IMR-90 (cell line): ENCODE measurements at regions not wholly inside any gene's neighbourhood (a gene's known extent, or its start where the extent isn't known, plus 50 kb on each side); places are given as distances from the start of the nearest gene placed in this dataset.

ENCODE experiments used
- ATAC-seq: fragments of 200-7000 bp; cut with Tn5 transposase; 2 replicates; pipeline ENCODE4 v1.9.1; 2020; ENCODE audit warnings: low read depth, mild to moderate bottlenecking, moderate library complexity
- BruUV-seq: library from RNA; stranded (reverse); fragments of 400-500 nt; replicated peaks from 2 replicates; lab custom pipeline; 2021; lab: Mats Ljungman, UMichigan
- CTCF ChIA-PET: fragments of 300-600 bp; formaldehyde crosslinking; extraction: SDS; loops from one replicate; lab custom pipeline; 2021; ENCODE audit warnings: antibody characterized with exemption; lab: Yijun Ruan, JAX
- POLR2A ChIA-PET: fragments of 300-600 bp; sonication (Branson Sonifier 250); formaldehyde crosslinking; loops from one replicate; lab custom pipeline; 2022; ENCODE audit warnings: antibody characterized with exemption; ENCODE audit not compliant: unreplicated experiment; lab: Charles Lee
- DNase-seq: peaks from one replicate; pipeline ENCODE4 v3.0.0; 2013
- H2AFZ ChIP-seq: replicated peaks from 2 replicates; pipeline ENCODE3; 2013; ENCODE audit warnings: low read length, mild to moderate bottlenecking; ENCODE audit not compliant: poor library complexity
- H2AK5ac ChIP-seq: 2 replicates; pipeline ENCODE4 v1.6.1; 2013; ENCODE audit warnings: low read depth, low read length, inconsistent platforms
- H2AK9ac ChIP-seq: replicated peaks from 2 replicates; pipeline ENCODE3; 2013; ENCODE audit warnings: mild to moderate bottlenecking, low read depth, low read length, moderate library complexity; ENCODE audit not compliant: poor library complexity
- H2BK120ac ChIP-seq: 2 replicates; pipeline ENCODE4 v1.6.1; 2013; ENCODE audit warnings: low read depth, low read length, inconsistent platforms
- H2BK15ac ChIP-seq: 3 replicates; pipeline ENCODE4 v1.6.1; 2013; ENCODE audit warnings: low read depth, low read length, inconsistent platforms
- H2BK20ac ChIP-seq: 2 replicates; pipeline ENCODE4 v1.6.1; 2013; ENCODE audit warnings: low read depth, mild to moderate bottlenecking, inconsistent platforms, low read length, moderate library complexity
- H2BK5ac ChIP-seq: 2 replicates; pipeline ENCODE4 v1.6.1; 2013; ENCODE audit warnings: mild to moderate bottlenecking, low read depth, low read length, inconsistent platforms; ENCODE audit not compliant: poor library complexity, severe bottlenecking
- H3K14ac ChIP-seq: replicated peaks from 2 replicates; pipeline ENCODE4 v1.6.1; 2013; ENCODE audit warnings: low read depth, low read length, inconsistent platforms
- H3K18ac ChIP-seq: 2 replicates; pipeline ENCODE4 v1.6.1; 2013; ENCODE audit warnings: low read depth, low read length, control low read depth
- H3K23ac ChIP-seq: 2 replicates; pipeline ENCODE4 v1.6.1; 2013; ENCODE audit warnings: low read depth, low read length, inconsistent platforms
- H3K27ac ChIP-seq: 2 replicates; pipeline ENCODE4 v1.5.1; 2013; ENCODE audit warnings: mild to moderate bottlenecking, control low read depth, low read length; ENCODE audit not compliant: insufficient read depth
- H3K27me3 ChIP-seq: 2 replicates; pipeline ENCODE4 v1.6.1; 2013; ENCODE audit warnings: low read length; ENCODE audit not compliant: control insufficient read depth, insufficient read depth
- H3K36me3 ChIP-seq: 2 replicates; pipeline ENCODE4 v1.6.1; 2013; ENCODE audit warnings: low read length, mixed read lengths; ENCODE audit not compliant: control insufficient read depth, insufficient read depth
- H3K4ac ChIP-seq: 2 replicates; pipeline ENCODE4 v1.6.1; 2013; ENCODE audit warnings: low read depth, low read length, inconsistent platforms
- H3K4me1 ChIP-seq: 2 replicates; pipeline ENCODE4 v1.6.1; 2013; ENCODE audit warnings: low read length, mixed read lengths; ENCODE audit not compliant: control insufficient read depth, insufficient read depth
- H3K4me2 ChIP-seq: 2 replicates; pipeline ENCODE4 v1.6.1; 2013; ENCODE audit warnings: low read depth, mild to moderate bottlenecking, control low read depth, low read length, moderate library complexity
- H3K4me3 ChIP-seq: 2 replicates; pipeline ENCODE4 v1.5.1; 2013; ENCODE audit warnings: low read depth, mild to moderate bottlenecking, control low read depth, low read length, moderate library complexity; ENCODE audit not compliant: insufficient read depth
- H3K56ac ChIP-seq: 2 replicates; pipeline ENCODE4 v1.6.1; 2013; ENCODE audit warnings: low read length, inconsistent platforms; ENCODE audit not compliant: insufficient read depth; ENCODE audit errors: extremely low read depth
- H3K79me1 ChIP-seq, 2 experiments: 2 replicates each; pipeline ENCODE4 v1.6.1; 2013; ENCODE audit warnings: low read length in 2 of 2, inconsistent platforms in 1 of 2, low read depth in 1 of 2
- H3K9ac ChIP-seq: 2 replicates; pipeline ENCODE4 v1.6.1; 2013; ENCODE audit warnings: low read depth, low read length, control low read depth
- H3K9me1 ChIP-seq: 2 replicates; pipeline ENCODE4 v1.6.1; 2013; ENCODE audit warnings: low read length, inconsistent platforms; ENCODE audit not compliant: insufficient read depth
- H3K9me3 ChIP-seq: 2 replicates; pipeline ENCODE4 v1.6.1; 2013; ENCODE audit warnings: low read length; ENCODE audit not compliant: control insufficient read depth, insufficient read depth
- H4K20me1 ChIP-seq: 2 replicates; pipeline ENCODE4 v1.6.1; 2013; ENCODE audit warnings: low read length, inconsistent platforms; ENCODE audit not compliant: insufficient read depth
- H4K5ac ChIP-seq: 2 replicates; pipeline ENCODE4 v1.6.1; 2013; ENCODE audit warnings: mild to moderate bottlenecking, low read depth, low read length, control low read depth
- H4K8ac ChIP-seq, 2 experiments: 2 replicates each; pipeline ENCODE4 v1.6.1; 2013; ENCODE audit warnings: low read depth in 2 of 2, low read length in 2 of 2, control low read depth in 1 of 2, inconsistent platforms in 1 of 2
- H4K91ac ChIP-seq: 2 replicates; pipeline ENCODE4 v1.6.1; 2013; ENCODE audit warnings: low read depth, low read length, inconsistent platforms; ENCODE audit not compliant: insufficient read depth
- BHLHE40 ChIP-seq: fragments of 150-350 bp; IDR thresholded peaks from 2 replicates; pipeline ENCODE4 v1.6.1; 2016; ENCODE audit warnings: mild to moderate bottlenecking, low read depth, low read length
- CHD1 ChIP-seq: IDR thresholded peaks from 2 replicates; pipeline ENCODE4 v1.6.1; 2012; ENCODE audit warnings: low read depth, low read length, improper control_type of control experiment
- CTCF ChIP-seq: conservative IDR thresholded peaks from 2 replicates; pipeline ENCODE4 v1.5.1; 2012; ENCODE audit warnings: mild to moderate bottlenecking, low read depth, low read length, improper control_type of control experiment
- ELK1 ChIP-seq: fragments of 150-350 bp; IDR thresholded peaks from 2 replicates; pipeline ENCODE4 v1.6.1; 2016; ENCODE audit warnings: low read depth, mild to moderate bottlenecking, low read length, moderate library complexity, borderline replicate concordance
- FOS ChIP-seq: fragments of 150-350 bp; IDR thresholded peaks from 2 replicates; pipeline ENCODE4 v1.6.1; 2016; ENCODE audit warnings: low read depth, low read length
- MAFK ChIP-seq: IDR thresholded peaks from 2 replicates; pipeline ENCODE4 v1.6.1; 2012; ENCODE audit warnings: low read depth, low read length, improper control_type of control experiment
- MAZ ChIP-seq: IDR thresholded peaks from 2 replicates; pipeline ENCODE4 v1.6.1; 2012; ENCODE audit warnings: low read depth, mild to moderate bottlenecking, low read length, improper control_type of control experiment, moderate library complexity, borderline replicate concordance
- MXI1 ChIP-seq: IDR thresholded peaks from 2 replicates; pipeline ENCODE4 v1.6.1; 2012; ENCODE audit warnings: low read depth, mild to moderate bottlenecking, low read length, moderate library complexity, borderline replicate concordance
- NFE2L2 ChIP-seq: fragments of 150-350 bp; IDR thresholded peaks from 2 replicates; pipeline ENCODE4 v1.6.1; 2016; ENCODE audit warnings: low read depth, mild to moderate bottlenecking, low read length
- POLR2A ChIP-seq: IDR thresholded peaks from 2 replicates; pipeline ENCODE4 v1.6.1; 2012; ENCODE audit warnings: mild to moderate bottlenecking, low read depth, low read length
- RAD21 ChIP-seq: IDR thresholded peaks from 2 replicates; pipeline ENCODE4 v1.6.1; 2012; ENCODE audit warnings: low read length, improper control_type of control experiment
- RCOR1 ChIP-seq: IDR thresholded peaks from 2 replicates; pipeline ENCODE4 v1.6.1; 2012; ENCODE audit warnings: mild to moderate bottlenecking, low read length, improper control_type of control experiment; ENCODE audit not compliant: insufficient replicate concordance
- RFX5 ChIP-seq: IDR thresholded peaks from 2 replicates; pipeline ENCODE4 v1.8.0; 2012; ENCODE audit warnings: low read depth, mild to moderate bottlenecking, low read length, moderate library complexity
- SMC3 ChIP-seq: fragments of 150-350 bp; IDR thresholded peaks from 2 replicates; pipeline ENCODE4 v1.6.1; 2016; ENCODE audit warnings: low read depth, mild to moderate bottlenecking, antibody characterized with exemption, low read length, moderate library complexity
- USF2 ChIP-seq: fragments of 150-350 bp; IDR thresholded peaks from 2 replicates; pipeline ENCODE4 v1.6.1; 2017; ENCODE audit warnings: mild to moderate bottlenecking, antibody characterized with exemption, low read length, low read depth
- WGBS, 2 experiments: methylation state at CpG; one replicate each; pipeline versions ENCODE4 v1.1.5 to v1.1.7; 2013; ENCODE audit warnings: missing lambda C conversion rate in 2 of 2; ENCODE audit not compliant: insufficient read length in 1 of 2; ENCODE audit errors: extremely low coverage in 2 of 2; 5-methylcytosine and 5-hydroxymethylcytosine counted together
- dilution Hi-C: fragments of 300-500 bp; cut with HindIII; formaldehyde crosslinking; loops from one replicate; pipeline ENCODE4 v1.14.3; 2018; ENCODE audit warnings: low sequenced_read_pairs; ENCODE audit not compliant: unreplicated experiment
- in situ Hi-C: fragments of 300-500 bp; cut with MboI; formaldehyde crosslinking; loops from 3 replicates; pipeline ENCODE4 v1.14.3; 2019; ENCODE audit warnings: low sequenced_read_pairs, inconsistent platforms, mixed read lengths
- intact Hi-C: fragments of 100-400 bp; cut with micrococcal nuclease; formaldehyde crosslinking; loops from 2 replicates; pipeline ENCODE4 v1.10.0; 2022

GRCh38 chr9:105950448-105950847 lies 256.1 kb downstream of the TMEM38B start:
- H3K9me1 ChIP-seq = no peaks in the 10 kb centered on the region

More at GRCh38 chr9:105950448-105950847, 256.1 kb downstream of the TMEM38B start:
- TF ChIP-seq CHD1 (no peak), NFE2L2 (no peak), RCOR1 (no peak), RFX5 (no peak), SMC3 (no peak), CTCF (no peak), ELK1 (no peak), BHLHE40 (no peak), MAZ (no peak), USF2 (no peak), MXI1 (no peak), MAFK (no peak), POLR2A (no peak), FOS (no peak), RAD21 (no peak)
- intact Hi-C loops (no loop called here), dilution Hi-C loops (no loop called here), in situ Hi-C loops (no loop called here)
- Histone ChIP-seq H2BK20ac (no peak overlapping the region), H3K4me3 (no peak overlapping the region), H3K9ac (no peak overlapping the region), H4K8ac (no peak overlapping the region), H3K36me3 (no peaks in the 10 kb centered on the region), H3K4ac (no peak overlapping the region), H2BK5ac (no peak overlapping the region), H2AK9ac (no peak overlapping the region), H3K23ac (no peak overlapping the region), H3K27ac (no peak overlapping the region), H2AK5ac (no peak overlapping the region), H4K91ac (no peak overlapping the region), H3K14ac (no peak overlapping the region), H3K79me1 (no peaks in the 10 kb centered on the region), H3K4me1 (no peaks in the 10 kb centered on the region), H3K27me3 (no peaks in the 10 kb centered on the region), H2BK15ac (no peak overlapping the region), H2AFZ (no peak overlapping the region), H4K20me1 (no peaks in the 10 kb centered on the region), H2BK120ac (no peak overlapping the region), H4K5ac (no peak overlapping the region), H3K4me2 (no peak overlapping the region), H3K56ac (no peak overlapping the region), H3K9me3 (peaks cover 12% of the 10 kb centered on the region), H3K18ac (no peak overlapping the region)
- no TSS peak for BruUV-seq
- CTCF ChIA-PET = no interaction called here
- DNase-seq (no peak), ATAC-seq (no peak)
- no CpG with 5 or more reads among the region's 2 CpGs for WGBS, 2 experiments
- POLR2A ChIA-PET = no interaction called here
